ENCODE measurements at regions not wholly inside any gene's neighbourhood (a gene's known extent, or its start where the extent isn't known, plus 50 kb on each side); places are given as distances from the start of the nearest gene placed in this dataset.

DNA sequence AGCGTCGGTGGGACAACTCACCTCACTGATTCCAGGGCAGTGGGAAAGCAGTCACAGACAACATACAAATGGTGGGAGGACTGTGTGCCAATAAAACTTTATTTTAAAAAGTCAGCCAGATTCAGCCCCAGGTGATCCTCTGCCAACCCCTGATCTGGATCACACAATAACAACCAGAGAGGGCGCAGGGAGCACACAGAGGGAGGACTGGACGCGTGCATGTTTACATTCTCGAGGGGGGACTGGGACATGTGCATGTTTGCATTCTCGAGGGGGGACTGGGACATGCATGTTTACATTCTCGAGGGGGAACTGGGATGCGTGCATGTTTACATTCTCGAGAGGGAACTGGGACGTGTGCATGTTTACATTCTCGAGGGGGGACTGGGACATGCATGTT is 209.5 kb downstream of the NDUFA10 start:
- Mint-ChIP-seq H3K4me3 (no peak overlapping the region), H3K36me3 (no peaks in the 10 kb centered on the region), H3K27ac (peak overlapping the region in 1 of 8 donors; percentile 58), H3K9me3 (no peaks in the 10 kb centered on the region), H3K4me1 (no peaks in the 10 kb centered on the region), H3K27me3 (peaks cover 10 to 28% of the 10 kb centered on the region in 2 donors)
- no peak overlapping the region for H3K4me3 ChIP-seq (ENCODE audit: low read length)
- DNase-seq: no peak
- H3K36me3 ChIP-seq (ENCODE audit: insufficient read depth, low read length): no peaks in the 10 kb centered on the region
- ChIA-PET CTCF (no interaction called here), POLR2A (no interaction called here)
- H3K9me3 ChIP-seq (ENCODE audit: low read length): no peaks in the 10 kb centered on the region
- H3K4me1 ChIP-seq (ENCODE audit: insufficient read depth, low read length): no peaks in the 10 kb centered on the region
- no peak overlapping the region for H3K27ac ChIP-seq (ENCODE audit: low read depth, low read length)
- no peaks in the 10 kb centered on the region for H3K27me3 ChIP-seq (ENCODE audit: insufficient read depth, low read length, poor library complexity, severe bottlenecking)

- peaks cover 6 to 21% of the 10 kb centered on the region in 2 donors for H3K27me3 Mint-ChIP-seq
- no peak overlapping the region for H3K27ac Mint-ChIP-seq
- no peaks in the 10 kb centered on the region for H3K4me1 Mint-ChIP-seq
- ChIA-PET CTCF (no interaction called here), POLR2A (no interaction called here)
- Histone ChIP-seq H3K36me3 (ENCODE audit: insufficient read depth, low read length) (no peaks in the 10 kb centered on the region), H3K9me3 (ENCODE audit: low read length) (no peaks in the 10 kb centered on the region), H3K4me1 (ENCODE audit: insufficient read depth, low read length) (no peaks in the 10 kb centered on the region), H3K4me3 (ENCODE audit: low read length) (no peak overlapping the region), H3K27ac (ENCODE audit: low read depth, low read length) (no peak overlapping the region), H3K27me3 (ENCODE audit: insufficient read depth, low read length, poor library complexity, severe bottlenecking) (no peaks in the 10 kb centered on the region)
- no peak overlapping the region for H3K4me3 Mint-ChIP-seq
- H3K9me3 Mint-ChIP-seq: no peaks in the 10 kb centered on the region
- H3K36me3 Mint-ChIP-seq: no peaks in the 10 kb centered on the region
- no peak for DNase-seq
Observed at GRCh38 chr2:239814861-239815601, 210.1 kb downstream of the NDUFA10 start.

- H3K4me1 ChIP-seq (ENCODE audit: insufficient read depth, low read length): no peaks in the 10 kb centered on the region
- H3K9me3 Mint-ChIP-seq: no peaks in the 10 kb centered on the region
- POLR2A ChIA-PET: no interaction called here
- CTCF ChIA-PET: no interaction called here
- no peaks in the 10 kb centered on the region for H3K36me3 ChIP-seq (ENCODE audit: insufficient read depth, low read length)
- no peak overlapping the region for H3K27ac ChIP-seq (ENCODE audit: low read depth, low read length)
- no peak overlapping the region for H3K4me3 ChIP-seq (ENCODE audit: low read length)
- H3K4me3 Mint-ChIP-seq: no peak overlapping the region
- no peaks in the 10 kb centered on the region for H3K27me3 ChIP-seq (ENCODE audit: insufficient read depth, low read length, poor library complexity, severe bottlenecking)
- no peak overlapping the region for H3K27ac Mint-ChIP-seq
- H3K27me3 Mint-ChIP-seq: peaks cover 6 to 20% of the 10 kb centered on the region in 2 donors
- no peaks in the 10 kb centered on the region for H3K36me3 Mint-ChIP-seq
- H3K9me3 ChIP-seq (ENCODE audit: low read length): no peaks in the 10 kb centered on the region
- DNase-seq: no peak
- no peaks in the 10 kb centered on the region for H3K4me1 Mint-ChIP-seq
Observed at GRCh38 chr2:239814116-239814860, 210.9 kb downstream of the NDUFA10 start.

- ChIA-PET POLR2A (no interaction called here), CTCF (no interaction called here)
- Histone ChIP-seq H3K27ac (ENCODE audit: low read depth, low read length) (no peak overlapping the region), H3K36me3 (ENCODE audit: insufficient read depth, low read length) (no peaks in the 10 kb centered on the region), H3K4me3 (ENCODE audit: low read length) (no peak overlapping the region), H3K27me3 (ENCODE audit: insufficient read depth, low read length, poor library complexity, severe bottlenecking) (no peaks in the 10 kb centered on the region), H3K9me3 (ENCODE audit: low read length) (no peaks in the 10 kb centered on the region), H3K4me1 (ENCODE audit: insufficient read depth, low read length) (no peaks in the 10 kb centered on the region)
- DNase-seq: no peak
- H3K36me3 Mint-ChIP-seq: no peaks in the 10 kb centered on the region
- H3K27ac Mint-ChIP-seq: no peak overlapping the region
- H3K4me3 Mint-ChIP-seq: no peak overlapping the region
- H3K27me3 Mint-ChIP-seq: peaks cover 6 to 16% of the 10 kb centered on the region in 2 donors
- no peaks in the 10 kb centered on the region for H3K4me1 Mint-ChIP-seq
- no peaks in the 10 kb centered on the region for H3K9me3 Mint-ChIP-seq
Observed at GRCh38 chr2:239813261-239814115, 211.7 kb downstream of the NDUFA10 start.

DNA sequence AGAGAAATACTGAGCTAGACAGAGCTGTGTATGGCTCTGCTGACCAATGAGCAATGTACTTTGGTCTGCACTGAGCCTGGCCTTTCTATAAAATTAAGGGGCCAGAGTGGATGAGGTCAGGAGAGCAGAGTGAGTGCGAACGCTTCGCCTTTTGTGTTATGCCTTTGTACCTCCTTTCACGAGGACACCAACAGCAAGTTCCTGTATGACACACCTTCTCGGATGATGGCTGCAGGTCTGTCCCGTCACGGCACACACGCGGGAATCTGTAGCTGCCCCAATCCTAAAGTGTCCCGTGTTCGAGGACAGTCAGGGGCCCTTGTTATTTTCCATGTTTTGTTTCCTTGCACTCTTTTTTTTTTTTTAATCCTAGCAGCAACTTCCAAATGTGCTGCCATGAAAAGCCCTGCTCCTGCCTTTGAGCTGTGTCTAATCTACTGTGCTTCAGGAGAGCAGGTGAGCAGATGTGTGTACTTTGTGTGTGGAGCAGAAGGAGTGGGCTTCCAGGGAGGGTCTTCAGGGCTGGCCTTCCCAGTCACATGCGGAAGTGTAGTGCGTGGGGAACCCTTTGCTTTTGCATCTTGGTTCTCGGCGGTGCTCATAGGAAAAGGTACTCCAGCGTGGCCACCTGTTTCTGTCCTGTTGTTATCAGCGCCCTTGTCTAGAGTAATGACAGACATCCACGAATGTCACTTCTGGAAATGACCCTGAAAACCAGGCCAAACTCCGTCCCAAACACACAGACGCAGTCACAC is 213.2 kb downstream of the NDUFA10 start:
- no peak for DNase-seq
- Mint-ChIP-seq H3K27me3 (peaks cover 4 to 12% of the 10 kb centered on the region in 2 donors), H3K4me3 (peak overlapping the region in 1 of 7 donors; percentile 37), H3K27ac (no peak overlapping the region), H3K9me3 (no peaks in the 10 kb centered on the region), H3K4me1 (no peaks in the 10 kb centered on the region), H3K36me3 (no peaks in the 10 kb centered on the region)
- Histone ChIP-seq H3K4me1 (ENCODE audit: insufficient read depth, low read length) (no peaks in the 10 kb centered on the region), H3K4me3 (ENCODE audit: low read length) (no peak overlapping the region), H3K36me3 (ENCODE audit: insufficient read depth, low read length) (no peaks in the 10 kb centered on the region), H3K9me3 (ENCODE audit: low read length) (no peaks in the 10 kb centered on the region), H3K27ac (ENCODE audit: low read depth, low read length) (no peak overlapping the region), H3K27me3 (ENCODE audit: insufficient read depth, low read length, poor library complexity, severe bottlenecking) (no peaks in the 10 kb centered on the region)
- POLR2A ChIA-PET: no interaction called here
- CTCF ChIA-PET: no interaction called here

DNA sequence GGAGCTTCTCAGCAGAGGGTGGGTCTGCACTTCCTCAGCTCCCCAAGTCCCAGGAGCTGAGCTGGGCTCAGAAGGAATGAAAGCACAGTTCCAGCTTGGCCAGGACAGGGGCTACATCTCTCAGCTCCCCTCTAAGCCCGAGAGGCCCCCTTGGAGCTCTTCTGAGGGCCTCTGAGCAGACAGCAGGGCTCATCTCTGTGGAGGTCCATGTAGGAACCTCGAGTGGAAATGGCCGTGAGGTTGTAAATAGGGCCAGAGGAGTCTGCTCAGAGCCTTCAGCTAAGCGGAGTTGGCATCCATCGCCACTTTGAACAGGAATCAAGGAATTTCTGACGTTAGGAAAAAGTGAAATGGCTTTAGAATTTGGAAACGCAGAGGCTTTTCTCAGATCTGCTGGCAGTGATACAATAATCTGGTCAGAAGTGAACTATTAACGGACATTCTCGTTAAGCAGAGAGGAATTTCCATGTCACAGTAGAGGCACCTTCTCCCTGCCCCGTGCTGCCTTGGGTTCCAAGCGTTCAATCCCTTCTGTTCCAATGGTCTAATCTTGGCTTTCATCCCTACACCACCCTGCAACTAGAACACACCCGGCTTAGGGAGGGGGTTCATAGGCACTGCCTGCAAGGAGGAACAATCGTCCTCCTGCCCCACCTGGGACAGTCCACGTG is 213.9 kb downstream of the NDUFA10 start:
- Mint-ChIP-seq H3K27me3 (peaks cover 3 to 12% of the 10 kb centered on the region in 2 donors), H3K27ac (no peak overlapping the region), H3K36me3 (no peaks in the 10 kb centered on the region), H3K4me3 (peak overlapping the region in 1 of 7 donors; percentile 37), H3K9me3 (no peaks in the 10 kb centered on the region), H3K4me1 (no peaks in the 10 kb centered on the region)
- Histone ChIP-seq H3K9me3 (ENCODE audit: low read length) (no peaks in the 10 kb centered on the region), H3K4me3 (ENCODE audit: low read length) (no peak overlapping the region), H3K4me1 (ENCODE audit: insufficient read depth, low read length) (no peaks in the 10 kb centered on the region), H3K27ac (ENCODE audit: low read depth, low read length) (no peak overlapping the region), H3K36me3 (ENCODE audit: insufficient read depth, low read length) (no peaks in the 10 kb centered on the region), H3K27me3 (ENCODE audit: insufficient read depth, low read length, poor library complexity, severe bottlenecking) (no peaks in the 10 kb centered on the region)
- no peak for DNase-seq
- ChIA-PET POLR2A (no interaction called here), CTCF (interaction anchor here (1.4 kb wide), 1 partner anchor 9 kb away, joined by 3 read pairs; no protein-coding TSS in a partner anchor)

DNA sequence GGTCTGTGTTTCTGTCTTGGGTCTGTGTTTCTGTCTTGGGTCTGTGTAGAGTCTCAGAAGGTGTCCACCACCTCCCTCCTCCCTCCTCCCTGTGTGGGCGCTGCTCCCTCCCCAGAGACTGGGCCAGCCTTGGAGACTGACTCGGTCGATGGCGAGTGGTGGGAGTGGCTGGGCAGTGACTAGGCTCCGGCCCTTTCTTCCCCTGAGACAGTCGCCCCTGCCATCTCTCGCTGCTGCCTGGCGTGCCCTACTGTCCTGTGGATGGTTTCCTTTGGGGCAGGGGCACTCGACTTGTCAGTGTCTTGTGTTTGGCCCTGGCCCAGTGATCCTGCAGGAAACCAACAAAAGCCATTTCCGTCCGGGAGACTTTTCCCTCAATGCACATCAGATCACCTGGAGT is 215.8 kb downstream of the NDUFA10 start:
- no peaks in the 10 kb centered on the region for H3K36me3 ChIP-seq (ENCODE audit: insufficient read depth, low read length)
- no peak overlapping the region for H3K4me3 Mint-ChIP-seq
- H3K9me3 Mint-ChIP-seq: no peaks in the 10 kb centered on the region
- H3K27ac ChIP-seq (ENCODE audit: low read depth, low read length): no peak overlapping the region
- ChIA-PET POLR2A (no interaction called here), CTCF (no interaction called here)
- no peak for DNase-seq
- no peaks in the 10 kb centered on the region for H3K9me3 ChIP-seq (ENCODE audit: low read length)
- no peak overlapping the region for H3K27ac Mint-ChIP-seq
- no peaks in the 10 kb centered on the region for H3K4me1 ChIP-seq (ENCODE audit: insufficient read depth, low read length)
- no peaks in the 10 kb centered on the region for H3K36me3 Mint-ChIP-seq
- no peaks in the 10 kb centered on the region for H3K4me1 Mint-ChIP-seq
- peaks cover 3 to 13% of the 10 kb centered on the region in 2 donors for H3K27me3 Mint-ChIP-seq
- no peak overlapping the region for H3K4me3 ChIP-seq (ENCODE audit: low read length)
- no peaks in the 10 kb centered on the region for H3K27me3 ChIP-seq (ENCODE audit: insufficient read depth, low read length, poor library complexity, severe bottlenecking)

Data from CD8-positive, alpha-beta memory T cell (primary cell).